Ishikawa (cell line): ENCODE measurements at regions not wholly inside any gene's neighbourhood (a gene's known extent, or its start where the extent isn't known, plus 50 kb on each side); places are given as distances from the start of the nearest gene placed in this dataset.

Experiments used
- CEBPB ChIP-seq: IDR thresholded peaks from 2 replicates; pipeline ENCODE4 v1.6.1; 2012
- CREB1 ChIP-seq: IDR thresholded peaks from 2 replicates; pipeline ENCODE4 v1.6.1; 2012; ENCODE audit warnings: low read depth
- EGR1 ChIP-seq: IDR thresholded peaks from 2 replicates; pipeline ENCODE4 v1.6.1; 2012
- EP300 ChIP-seq: IDR thresholded peaks from 2 replicates; pipeline ENCODE4 v1.6.1; 2012; ENCODE audit warnings: borderline replicate concordance
- FOXM1 ChIP-seq: IDR thresholded peaks from 2 replicates; pipeline ENCODE4 v1.6.1; 2012; ENCODE audit warnings: low read depth, borderline replicate concordance
- MAX ChIP-seq: IDR thresholded peaks from 2 replicates; pipeline ENCODE4 v1.6.1; 2012
- NFIC ChIP-seq: IDR thresholded peaks from 2 replicates; pipeline ENCODE4 v1.6.1; 2012
- RAD21 ChIP-seq: IDR thresholded peaks from 2 replicates; pipeline ENCODE4 v1.6.1; 2012; ENCODE audit warnings: low read depth
- REST ChIP-seq: IDR thresholded peaks from 2 replicates; pipeline ENCODE4 v1.6.1; 2012; ENCODE audit warnings: low read depth, mild to moderate bottlenecking
- TAF1 ChIP-seq: IDR thresholded peaks from 2 replicates; pipeline ENCODE4 v1.6.1; 2012; ENCODE audit warnings: low read depth, mild to moderate bottlenecking
- TCF12 ChIP-seq: IDR thresholded peaks from 2 replicates; pipeline ENCODE4 v1.6.1; 2012; ENCODE audit warnings: low read depth
- TEAD4 ChIP-seq: IDR thresholded peaks from 2 replicates; pipeline ENCODE4 v1.6.1; 2012
- USF1 ChIP-seq: IDR thresholded peaks from 2 replicates; pipeline ENCODE4 v1.6.1; 2012
- YY1 ChIP-seq: IDR thresholded peaks from 2 replicates; pipeline ENCODE4 v1.6.1; 2012; ENCODE audit warnings: low read depth
- ZBTB7A ChIP-seq: IDR thresholded peaks from 2 replicates; pipeline ENCODE4 v1.6.1; 2012; ENCODE audit warnings: low read depth

- TF ChIP-seq REST (no peak), FOXM1 (no peak), TEAD4 (no peak)
These were observed 1213.7 kb upstream of the AUTS2 start for GRCh38 chr7:68384581-68384980.

- TF ChIP-seq USF1, result no peak
- no peak for TF ChIP-seq NFIC
- TF ChIP-seq CREB1, result no peak
- no peak for TF ChIP-seq EGR1
- no peak for TF ChIP-seq EP300
- TF ChIP-seq YY1, result no peak
- TF ChIP-seq RAD21, result no peak
- TF ChIP-seq ZBTB7A, result no peak
- TF ChIP-seq TAF1, result no peak
- no peak for TF ChIP-seq TEAD4
- TF ChIP-seq TCF12, result no peak
- TF ChIP-seq MAX, result no peak
- TF ChIP-seq CEBPB, result no peak
These were observed 1205.2 kb upstream of the AUTS2 start for GRCh38 chr7:68393051-68393450.

GRCh38 chr7:68394131-68394530 lies 1204.1 kb upstream of the AUTS2 start:
- TF ChIP-seq EP300 (no peak), FOXM1 (no peak), TCF12 (no peak), TAF1 (no peak), CREB1 (no peak), ZBTB7A (no peak), MAX (no peak), YY1 (no peak), NFIC (no peak)

GRCh38 chr7:68399991-68400590 lies 1198.2 kb upstream of the AUTS2 start:
- TF ChIP-seq TEAD4, result no peak
- TF ChIP-seq REST, result no peak

- TF ChIP-seq TAF1 (no peak), NFIC (no peak), CREB1 (no peak), CEBPB (no peak), RAD21 (no peak), TCF12 (no peak), TEAD4 (no peak), FOXM1 (no peak), USF1 (no peak), REST (no peak)
These were observed 1197.5 kb upstream of the AUTS2 start for GRCh38 chr7:68400783-68401182.
